GM12878 (cell line): ENCODE measurements at regions not wholly inside any gene's neighbourhood (a gene's known extent, or its start where the extent isn't known, plus 50 kb on each side); places are given as distances from the start of the nearest gene placed in this dataset.

Source experiments
- BACH1 ChIP-seq: fragments of 450-650 bp; IDR thresholded peaks from 2 replicates; pipeline ENCODE4 v1.6.1; 2017; ENCODE audit warnings: mild to moderate bottlenecking, borderline replicate concordance
- CTCF ChIP-seq, 3 experiments: IDR thresholded peaks in 2 of 3; conservative IDR thresholded peaks in 1 of 3; 2 replicates each; pipeline ENCODE4 v1.5.1; 2011; ENCODE audit warnings: low read depth in 3 of 3, low read length in 3 of 3, mild to moderate bottlenecking in 3 of 3, control low read depth in 2 of 3, moderate library complexity in 2 of 3, inconsistent platforms in 1 of 3, mixed read lengths in 1 of 3; ENCODE audit not compliant: control insufficient read depth in 2 of 3, insufficient read depth in 1 of 3; ENCODE audit errors: extremely low read depth in 1 of 3
- HDGF ChIP-seq: fragments of 450-650 bp; IDR thresholded peaks from 2 replicates; pipeline ENCODE4 v1.6.1; 2016; ENCODE audit warnings: antibody characterized with exemption
- NRF1 ChIP-seq: conservative IDR thresholded peaks from 2 replicates; pipeline ENCODE4 v1.6.1; 2011; ENCODE audit warnings: mild to moderate bottlenecking, low read depth, low read length, improper control_type of control experiment
- PBX3 ChIP-seq: IDR thresholded peaks from 2 replicates; pipeline ENCODE4 v1.6.1; 2011; ENCODE audit warnings: mild to moderate bottlenecking, low read depth, low read length, moderate library complexity; ENCODE audit not compliant: insufficient replicate concordance
- POLR2A ChIP-seq: IDR thresholded peaks from 2 replicates; pipeline ENCODE4 v1.6.1; 2011; ENCODE audit warnings: low read depth, mild to moderate bottlenecking, low read length
- POLR2AphosphoS5 ChIP-seq: IDR thresholded peaks from 2 replicates; pipeline ENCODE4 v1.6.1; 2011; ENCODE audit warnings: mild to moderate bottlenecking, low read length, inconsistent platforms
- SMC3 ChIP-seq: IDR thresholded peaks from 2 replicates; pipeline ENCODE4 v1.6.1; 2011; ENCODE audit warnings: low read length, improper control_type of control experiment, borderline replicate concordance
- SUPT20H ChIP-seq: IDR thresholded peaks from 2 replicates; pipeline ENCODE4 v1.6.1; 2011; ENCODE audit warnings: low read depth, mild to moderate bottlenecking, low read length, moderate library complexity, borderline replicate concordance; ENCODE audit not compliant: control insufficient read depth
- TCF3 ChIP-seq: IDR thresholded peaks from 2 replicates; pipeline ENCODE4 v1.6.1; 2012; ENCODE audit warnings: low read depth, mild to moderate bottlenecking, low read length, borderline replicate concordance; ENCODE audit not compliant: insufficient read depth
- ZNF24 ChIP-seq: fragments of 450-650 bp; IDR thresholded peaks from 2 replicates; pipeline ENCODE4 v1.6.1; 2017; ENCODE audit warnings: antibody characterized with exemption, mild to moderate bottlenecking
- ZNF384 ChIP-seq: IDR thresholded peaks from 2 replicates; pipeline ENCODE4 v1.6.1; 2012; ENCODE audit warnings: low read depth, mild to moderate bottlenecking, low read length, improper control_type of control experiment, borderline replicate concordance

- TF ChIP-seq TCF3 (no peak), POLR2A (no peak), BACH1 (no peak), HDGF (no peak), ZNF384 (no peak), ZNF24 (no peak), NRF1 (no peak), SMC3 (no peak), PBX3 (no peak), POLR2AphosphoS5 (no peak), SUPT20H (no peak), CTCF (IDR thresholded peaks at IDR 0.05 in 2 of 3, conservative IDR thresholded peaks at IDR 0.05 in 1 of 3; ENCODE audit: control insufficient read depth in 2 of 3, extremely low read depth in 1 of 3, insufficient read depth in 1 of 3, low read depth in 3 of 3, low read length in 3 of 3) (no peak)
These were observed 130.5 kb downstream of the IRX5 start for GRCh38 chr16:55061126-55061525.
